ENCODE measurements at regions not wholly inside any gene's neighbourhood (a gene's known extent, or its start where the extent isn't known, plus 50 kb on each side); places are given as distances from the start of the nearest gene placed in this dataset.

- Histone ChIP-seq H3K4me1 (no peaks in the 10 kb centered on the region), H3K27ac (no peak overlapping the region), H3K36me3 (ENCODE audit: insufficient read depth in 1 of 2, low read depth in 1 of 2) (no peaks in the 10 kb centered on the region), H3K4me3 (no peak overlapping the region), H3K27me3 (ENCODE audit: insufficient read depth in 3 of 3, low read length in 2 of 3) (peaks cover 0 to 3% (median 0%) of the 10 kb centered on the region in 3 donors), H3K9me3 (no peaks in the 10 kb centered on the region)
- 93 to 95% (median 94%) methylated on average over 13 to 14 of the region's 14 CpGs for WGBS, 3 donors
- no peak for TF ChIP-seq CTCF (IDR thresholded peaks at IDR 0.05)
- intact Hi-C loops (cut with DNase I), result no loop called here
- no peak for DNase-seq
- ATAC-seq, result no peak
Observed at GRCh38 chr14:100638211-100638855, 51.1 kb upstream of the BEGAIN start.

GRCh38 chr14:100639280-100639679 is 52.1 kb upstream of the BEGAIN start:
- Histone ChIP-seq H3K27me3 (ENCODE audit: insufficient read depth in 3 of 3, low read length in 2 of 3) (peaks cover 0 to 2% (median 0%) of the 10 kb centered on the region in 3 donors), H3K36me3 (ENCODE audit: insufficient read depth in 1 of 2, low read depth in 1 of 2) (no peaks in the 10 kb centered on the region), H3K9me3 (no peaks in the 10 kb centered on the region), H3K4me3 (no peak overlapping the region), H3K27ac (no peak overlapping the region), H3K4me1 (no peaks in the 10 kb centered on the region)
- TF ChIP-seq CTCF (IDR thresholded peaks at IDR 0.05), result no peak
- intact Hi-C loops (cut with DNase I), result no loop called here
- ATAC-seq (no peak), DNase-seq (no peak)
- 87 to 90% (median 87%) methylated on average over 6 of the region's 6 CpGs for WGBS, 3 donors

- no peaks in the 10 kb centered on the region for H3K9me3 ChIP-seq
- no peaks in the 10 kb centered on the region for H3K4me1 ChIP-seq
- intact Hi-C loops (cut with DNase I), result no loop called here
- DNase-seq (no peak), ATAC-seq (no peak)
- no peak overlapping the region for H3K27ac ChIP-seq
- H3K4me3 ChIP-seq, result no peak overlapping the region
- no peak for TF ChIP-seq CTCF (IDR thresholded peaks at IDR 0.05)
- WGBS, 3 donors, result 76 to 78% (median 76%) methylated on average over 18 to 20 of the region's 20 CpGs
- no peaks in the 10 kb centered on the region for H3K36me3 ChIP-seq (ENCODE audit: insufficient read depth in 1 of 2, low read depth in 1 of 2)
- H3K27me3 ChIP-seq (ENCODE audit: insufficient read depth in 3 of 3, low read length in 2 of 3), result peaks cover 0 to 3% (median 2%) of the 10 kb centered on the region in 3 donors
Observed at GRCh38 chr14:100640471-100641273, 53.5 kb upstream of the BEGAIN start.

- no peak overlapping the region for H3K27ac ChIP-seq
- intact Hi-C loops (cut with DNase I), result no loop called here
- no peak for ATAC-seq
- H3K4me3 ChIP-seq, result no peak overlapping the region
- TF ChIP-seq CTCF (IDR thresholded peaks at IDR 0.05), result no peak
- 82 to 86% (median 85%) methylated on average over 8 of the region's 8 CpGs for WGBS, 3 donors
- H3K36me3 ChIP-seq (ENCODE audit: insufficient read depth in 1 of 2, low read depth in 1 of 2), result no peaks in the 10 kb centered on the region
- no peak for DNase-seq
- no peaks in the 10 kb centered on the region for H3K9me3 ChIP-seq
- peaks cover 0 to 7% (median 2%) of the 10 kb centered on the region in 3 donors for H3K27me3 ChIP-seq (ENCODE audit: insufficient read depth in 3 of 3, low read length in 2 of 3)
- no peaks in the 10 kb centered on the region for H3K4me1 ChIP-seq
Observed at GRCh38 chr14:100641274-100641860, 54.1 kb upstream of the BEGAIN start.
